SIG-M5 (cell line): ENCODE measurements at regions not wholly inside any gene's neighbourhood (a gene's known extent, or its start where the extent isn't known, plus 50 kb on each side); places are given as distances from the start of the nearest gene placed in this dataset.
"Not testable (repeated sequence)": the region's sequence is repeated elsewhere in the genome, so short reads cannot be mapped to it uniquely, and the experiment has no call there.

Experiments
- DNase-seq: peaks from one replicate; lab custom pipeline; 2025; lab: John Stamatoyannopoulos, UW

GRCh38 chr4:158958489-158959270, 144.2 kb upstream of the RAPGEF2 start:
- no peak for DNase-seq

- DNase-seq = no peak
Observed at GRCh38 chr4:158962393-158962792, 140.5 kb upstream of the RAPGEF2 start.

- DNase-seq = not testable (repeated sequence)
Observed at GRCh38 chr4:158963282-158963681, 139.6 kb upstream of the RAPGEF2 start.

- no peak for DNase-seq
Observed at GRCh38 chr4:158964114-158964727, 138.7 kb upstream of the RAPGEF2 start.

- DNase-seq = no peak
Observed at GRCh38 chr4:158964728-158965124, 138.2 kb upstream of the RAPGEF2 start.

GRCh38 chr4:158965226-158965625, 137.7 kb upstream of the RAPGEF2 start:
- DNase-seq = no peak

- DNase-seq = no peak
Observed at GRCh38 chr4:158966091-158966490, 136.8 kb upstream of the RAPGEF2 start.

- DNase-seq = no peak
Observed at GRCh38 chr4:158968961-158969360, 133.9 kb upstream of the RAPGEF2 start.

- DNase-seq = no peak
Observed at GRCh38 chr4:158970812-158971211, 132.1 kb upstream of the RAPGEF2 start.

- not testable (repeated sequence) for DNase-seq
Observed at GRCh38 chr4:158974438-158974837, 128.4 kb upstream of the RAPGEF2 start.

- not testable (repeated sequence) for DNase-seq
Observed at GRCh38 chr4:158980711-158981110, 122.2 kb upstream of the RAPGEF2 start.

- no peak for DNase-seq
Observed at GRCh38 chr4:158991534-158992155, 111.2 kb upstream of the RAPGEF2 start.

GRCh38 chr4:158993891-158994290, 109.0 kb upstream of the RAPGEF2 start:
- DNase-seq = peak; percentile 56

- DNase-seq = no peak
Observed at GRCh38 chr4:158995040-158995439, 107.8 kb upstream of the RAPGEF2 start.

GRCh38 chr4:158995965-158996364, 106.9 kb upstream of the RAPGEF2 start:
- DNase-seq = no peak

GRCh38 chr4:158996669-158997074, 106.2 kb upstream of the RAPGEF2 start:
- DNase-seq = no peak

- no peak for DNase-seq
Observed at GRCh38 chr4:158997660-158998349, 105.1 kb upstream of the RAPGEF2 start.

- DNase-seq = no peak
Observed at GRCh38 chr4:158998624-158999023, 104.3 kb upstream of the RAPGEF2 start.

GRCh38 chr4:158999166-158999682, 103.7 kb upstream of the RAPGEF2 start:
- no peak for DNase-seq

GRCh38 chr4:158999849-159000248, 103.0 kb upstream of the RAPGEF2 start:
- DNase-seq = no peak

GRCh38 chr4:159002950-159003349, 99.9 kb upstream of the RAPGEF2 start:
- DNase-seq = no peak
